H1 (cell line): ENCODE measurements at regions not wholly inside any gene's neighbourhood (a gene's known extent, or its start where the extent isn't known, plus 50 kb on each side); places are given as distances from the start of the nearest gene placed in this dataset.

Experiments
- CTCF ChIP-seq, 3 experiments: IDR thresholded peaks; 1 replicate in 2 of 3; 2 replicates in 1 of 3; pipeline versions ENCODE4 v1.5.1 to v1.6.1; 2011; ENCODE audit warnings: low read length in 3 of 3, mild to moderate bottlenecking in 3 of 3, inconsistent platforms in 2 of 3, low read depth in 1 of 3, moderate library complexity in 1 of 3; ENCODE audit not compliant: insufficient read depth in 1 of 3; ENCODE audit errors: control extremely low read depth in 1 of 3
- POLR2A ChIP-seq, 2 experiments: IDR thresholded peaks; 1 replicate in 1 of 2; 2 replicates in 1 of 2; pipeline ENCODE4 v1.6.1; 2011; ENCODE audit warnings: low read depth in 2 of 2, low read length in 2 of 2, mild to moderate bottlenecking in 2 of 2; ENCODE audit errors: control extremely low read depth in 1 of 2
- YY1 ChIP-seq: IDR thresholded peaks from 2 replicates; pipeline ENCODE4 v1.6.1; 2011; ENCODE audit warnings: low read depth, mild to moderate bottlenecking, low read length

GRCh38 chr12:91633206-91633605, 450.6 kb upstream of the DCN start:
- TF ChIP-seq CTCF (IDR thresholded peaks at IDR 0.05; ENCODE audit: control extremely low read depth in 1 of 3, insufficient read depth in 1 of 3, low read depth in 1 of 3, low read length in 3 of 3) (no peak), POLR2A (IDR thresholded peaks at IDR 0.05; ENCODE audit: control extremely low read depth in 1 of 2, low read depth in 2 of 2, low read length in 2 of 2) (no peak), YY1 (no peak)
